ENCODE measurements at regions not wholly inside any gene's neighbourhood (a gene's known extent, or its start where the extent isn't known, plus 50 kb on each side); places are given as distances from the start of the nearest gene placed in this dataset.

DNA sequence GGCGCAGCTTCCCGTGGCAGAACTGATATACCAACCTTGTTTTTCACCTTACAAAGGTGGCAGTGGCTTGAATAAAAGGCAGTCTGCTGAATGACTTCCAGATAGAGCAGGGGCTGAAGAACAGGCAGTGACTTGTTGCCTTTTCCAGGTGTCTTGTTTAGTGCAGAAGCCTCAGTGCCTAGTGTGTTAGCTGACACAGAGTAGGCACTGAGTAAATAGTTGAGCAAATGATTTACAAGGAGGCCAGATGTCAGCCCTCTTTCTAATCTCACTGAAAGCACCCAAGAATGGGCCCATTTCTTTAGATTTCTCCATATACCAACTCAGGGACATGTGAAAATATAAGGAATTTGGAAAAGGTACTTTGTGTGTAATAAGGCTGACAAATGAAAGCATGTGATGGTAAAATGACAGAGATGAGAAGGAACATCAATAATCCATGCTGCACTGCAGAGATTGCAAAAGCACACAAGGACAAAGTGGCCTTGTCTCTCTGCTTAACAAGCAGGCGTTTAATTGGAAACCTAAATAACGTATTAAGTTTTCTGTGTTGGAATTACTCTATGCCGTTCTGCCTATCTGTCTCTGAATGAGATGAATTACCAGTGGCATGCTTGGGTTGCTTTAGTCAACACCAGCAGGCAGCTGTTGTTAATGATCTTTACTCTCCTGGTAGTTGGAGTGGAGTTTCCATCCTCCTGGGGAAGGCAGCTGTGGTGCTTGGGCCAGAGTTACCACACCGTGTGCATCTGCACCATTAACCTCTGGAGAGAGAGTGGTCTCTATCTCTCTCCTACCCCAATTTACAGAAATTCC is 360.1 kb upstream of the C9orf72 start:
- no peak for DNase-seq

DNA sequence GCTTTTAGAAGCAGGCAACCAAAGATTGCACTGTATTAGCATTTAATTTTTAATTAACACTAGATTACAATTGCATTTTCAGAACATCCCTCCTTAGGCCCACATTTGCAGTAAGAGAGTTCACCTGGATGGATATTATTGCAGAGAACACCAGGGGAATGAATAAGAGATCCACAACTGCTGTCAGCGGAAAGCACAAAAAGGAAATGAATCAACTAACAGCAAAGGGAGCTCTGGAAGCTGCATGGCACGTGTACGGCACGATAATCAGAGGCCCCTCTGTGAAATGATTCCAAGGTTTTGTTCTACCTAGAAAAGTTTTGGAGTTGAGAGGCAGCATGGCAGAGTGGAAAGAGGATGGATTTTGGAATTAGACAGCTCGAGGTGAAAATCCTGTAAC is 361.2 kb upstream of the C9orf72 start:
- DNase-seq, result no peak

DNA sequence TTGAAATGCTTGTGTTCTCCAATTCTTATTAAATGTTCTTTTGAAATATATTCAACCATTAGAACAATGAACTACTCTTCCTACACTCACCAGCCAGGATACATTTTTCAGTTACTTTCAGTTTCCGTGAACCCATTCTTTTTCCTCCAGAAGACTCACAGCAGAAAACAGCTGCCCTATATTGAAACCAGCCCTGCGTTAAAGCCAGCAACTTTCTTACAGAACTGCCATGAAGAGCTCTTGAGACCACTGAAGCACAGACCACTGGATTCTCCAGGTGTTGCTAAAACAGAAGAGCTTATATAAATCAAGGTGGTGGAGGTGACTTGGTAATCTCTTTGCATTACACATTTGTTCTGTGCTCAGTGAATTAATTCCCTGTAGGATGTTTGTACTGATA is 365.9 kb upstream of the C9orf72 start:
- DNase-seq, result no peak

DNA sequence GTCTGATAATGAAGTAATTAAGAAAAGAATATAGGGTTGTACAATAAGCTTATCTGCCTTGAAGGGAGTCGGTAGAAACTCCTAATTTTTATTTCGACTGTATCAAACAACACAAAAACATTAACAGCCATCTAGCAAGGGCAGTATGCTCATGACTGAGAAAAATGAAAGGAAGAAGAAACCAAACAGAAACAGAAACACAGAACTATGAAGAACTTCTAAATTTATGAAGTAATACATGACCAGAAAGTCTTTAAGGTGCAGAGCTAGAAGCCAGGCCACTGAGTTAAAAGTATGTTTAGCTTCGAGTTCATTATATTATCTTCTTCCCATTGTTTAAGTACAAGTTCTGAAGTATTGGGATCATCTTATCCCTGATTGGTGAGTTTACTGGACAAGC is 367.3 kb upstream of the C9orf72 start:
- no peak for DNase-seq

DNA sequence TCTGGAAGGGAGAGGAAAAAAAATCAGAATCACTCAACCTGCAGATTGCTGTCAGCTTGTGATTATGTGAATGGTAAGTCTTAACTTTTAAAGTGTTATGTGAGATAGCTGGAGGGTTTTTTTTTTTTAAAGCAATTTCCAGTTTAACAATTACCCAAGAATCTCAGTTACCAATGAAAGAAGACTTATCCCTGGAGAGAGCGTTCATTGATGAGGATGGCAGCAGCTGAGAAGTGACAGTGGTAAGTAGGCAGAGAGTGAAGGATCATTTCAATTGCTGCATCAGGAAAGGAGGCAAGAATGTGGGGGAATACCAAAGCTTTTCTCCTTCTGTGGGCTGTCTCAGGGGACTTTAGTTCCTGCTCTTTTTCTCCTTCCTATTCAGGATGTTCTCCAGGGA is 370.2 kb upstream of the C9orf72 start:
- no peak for DNase-seq

DNA sequence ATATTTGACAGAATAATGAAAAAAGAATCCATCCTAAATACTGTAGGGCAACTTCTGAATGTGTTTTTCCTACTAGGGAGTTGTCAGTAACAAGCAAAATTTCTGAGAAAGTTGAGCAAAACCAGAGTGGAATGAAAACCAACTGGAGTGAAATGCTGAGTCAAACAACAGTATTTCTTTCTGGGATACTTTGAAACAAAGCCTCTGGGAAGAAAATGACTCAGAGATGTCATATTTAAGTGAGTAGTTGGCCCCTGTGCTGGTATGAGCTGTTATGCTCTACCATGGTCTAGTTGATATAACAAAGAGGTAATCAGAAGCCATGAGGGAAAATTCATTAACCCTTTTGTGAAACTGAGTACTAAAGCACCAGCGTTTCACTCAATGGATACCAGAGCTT is 372.1 kb upstream of the C9orf72 start:
- DNase-seq, result no peak

DNA sequence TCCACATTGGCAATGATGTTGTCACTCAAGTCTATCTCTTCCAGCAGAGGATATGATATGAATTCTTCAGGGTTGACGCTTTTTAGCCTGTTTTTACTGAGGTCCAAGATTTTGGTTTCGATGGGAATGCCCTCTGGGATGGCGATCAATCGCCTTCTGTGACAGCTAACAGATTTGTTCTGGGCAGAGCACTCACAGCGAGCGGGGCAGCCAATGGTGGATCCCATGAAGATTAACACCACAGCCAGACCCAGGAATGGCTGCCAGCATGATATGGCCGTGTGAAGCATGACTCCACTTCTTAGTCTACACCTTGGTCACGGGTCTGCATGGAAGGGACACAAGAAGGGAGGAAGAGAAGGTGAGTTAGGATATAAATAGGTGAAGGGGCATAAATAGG is 377.1 kb upstream of the C9orf72 start:
- DNase-seq, result no peak

DNA sequence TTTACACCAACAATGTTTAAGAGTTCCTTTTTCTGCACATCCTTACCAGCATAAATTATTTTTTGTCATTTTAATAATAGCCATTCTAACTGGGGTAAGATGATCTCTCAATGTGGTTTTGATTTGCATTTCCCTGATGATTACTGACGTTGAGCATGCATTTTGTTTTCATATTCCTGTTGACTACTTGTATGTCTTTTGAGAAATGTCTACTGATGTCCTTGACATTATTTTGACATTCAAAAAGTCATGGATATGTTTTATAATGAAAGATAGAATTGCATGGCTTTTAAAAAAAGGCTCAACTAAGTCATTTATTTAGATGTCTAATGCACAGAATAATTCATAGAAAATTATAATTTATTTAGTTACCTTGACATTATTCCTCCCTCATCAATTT is 381.6 kb upstream of the C9orf72 start:
- DNase-seq, result no peak

DNA sequence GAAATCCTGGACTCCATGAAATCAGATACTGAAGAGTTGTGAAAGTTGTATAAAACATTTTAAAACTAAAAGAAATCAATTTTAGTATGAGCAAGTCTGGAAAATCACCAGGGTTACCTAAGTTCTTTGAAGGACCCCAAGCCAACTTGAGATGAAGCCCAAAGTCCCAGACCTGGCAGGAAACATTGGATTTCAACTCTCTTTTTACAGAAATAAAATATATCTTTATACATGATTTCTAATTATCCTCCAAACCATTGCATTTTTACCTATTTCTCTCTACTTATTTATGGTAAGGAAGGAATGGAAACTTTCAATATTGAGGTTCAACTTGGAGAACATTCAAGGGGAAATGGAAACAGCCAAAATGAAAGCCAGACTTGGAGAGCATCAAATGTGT is 390.6 kb upstream of the C9orf72 start:
- DNase-seq, result no peak

DNA sequence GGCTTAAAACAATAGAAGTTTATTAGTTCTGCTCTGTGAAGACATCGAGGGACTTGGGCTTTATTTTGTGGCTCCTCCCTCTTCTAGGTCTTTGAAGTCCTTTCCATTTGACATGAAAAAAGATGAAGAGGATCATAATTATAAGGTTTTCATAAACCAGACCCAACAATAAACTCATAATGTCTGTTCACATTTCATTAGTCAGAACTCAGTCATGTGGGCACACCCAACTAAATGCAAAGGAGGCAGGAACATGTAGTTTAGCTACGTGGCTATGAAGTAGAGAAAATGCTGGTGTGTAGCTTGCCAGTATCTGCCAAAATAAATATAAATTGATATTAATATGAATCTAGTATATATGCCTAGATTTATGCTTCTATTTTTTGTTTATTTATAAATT is 393.9 kb upstream of the C9orf72 start:
- DNase-seq, result no peak

DNA sequence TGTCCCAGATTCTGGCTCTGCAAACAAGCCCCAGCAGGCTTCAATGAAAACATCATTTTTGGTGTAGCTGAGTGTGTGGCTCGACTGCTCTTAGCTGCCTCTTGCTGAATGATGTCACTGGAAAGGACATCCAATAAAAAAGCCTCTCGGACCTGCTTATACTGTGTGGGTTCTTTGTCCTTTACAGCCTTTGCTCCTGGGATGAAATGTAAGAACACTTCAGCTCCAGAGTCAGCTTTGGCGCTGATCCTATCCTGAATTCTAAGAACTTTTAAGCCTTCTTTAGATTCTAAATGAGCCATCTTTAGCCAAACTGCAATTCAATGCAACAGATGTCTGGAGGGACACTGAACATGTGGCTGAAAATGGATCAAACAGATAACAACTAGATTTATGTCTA is 404.6 kb upstream of the C9orf72 start:
- DNase-seq, result no peak

DNA sequence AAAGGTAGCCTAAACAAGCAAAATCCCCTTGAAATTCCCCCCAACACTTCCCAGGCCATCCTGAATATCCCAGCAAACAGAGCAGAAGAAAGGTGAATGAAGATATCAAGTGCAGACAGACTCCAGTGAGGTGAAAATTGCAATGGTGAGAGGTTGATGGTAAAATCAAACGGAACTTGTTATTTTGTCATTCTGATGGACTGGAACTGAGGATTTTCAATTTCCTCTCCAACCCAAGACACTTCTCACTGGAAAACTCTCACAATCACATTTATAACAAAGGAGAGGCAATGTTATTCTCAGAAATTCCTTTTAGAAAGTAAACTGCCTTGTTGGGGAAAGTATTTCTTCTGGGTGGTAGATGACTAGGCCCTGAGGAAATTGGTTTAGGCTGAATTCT is 412.4 kb upstream of the C9orf72 start:
- no peak for DNase-seq

DNA sequence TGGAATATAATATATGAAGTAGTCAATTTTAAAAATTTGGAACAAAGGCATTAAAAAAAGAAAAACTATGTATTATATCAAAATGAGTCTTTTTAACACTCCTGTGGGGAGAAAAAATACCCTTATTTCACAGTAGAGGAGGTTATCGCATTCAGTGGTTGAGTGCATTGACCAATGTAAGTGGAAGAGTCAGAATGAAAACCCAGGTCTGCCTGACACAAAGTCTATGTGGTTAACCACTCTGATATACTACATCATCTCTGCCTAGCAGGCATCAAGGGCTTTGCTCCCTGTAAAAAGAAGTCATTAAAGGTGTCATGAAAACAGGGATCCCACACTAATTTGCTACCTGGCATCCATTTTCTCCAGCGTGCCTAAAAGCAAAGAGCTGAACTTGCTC is 417.2 kb upstream of the C9orf72 start:
- DNase-seq, result no peak

DNA sequence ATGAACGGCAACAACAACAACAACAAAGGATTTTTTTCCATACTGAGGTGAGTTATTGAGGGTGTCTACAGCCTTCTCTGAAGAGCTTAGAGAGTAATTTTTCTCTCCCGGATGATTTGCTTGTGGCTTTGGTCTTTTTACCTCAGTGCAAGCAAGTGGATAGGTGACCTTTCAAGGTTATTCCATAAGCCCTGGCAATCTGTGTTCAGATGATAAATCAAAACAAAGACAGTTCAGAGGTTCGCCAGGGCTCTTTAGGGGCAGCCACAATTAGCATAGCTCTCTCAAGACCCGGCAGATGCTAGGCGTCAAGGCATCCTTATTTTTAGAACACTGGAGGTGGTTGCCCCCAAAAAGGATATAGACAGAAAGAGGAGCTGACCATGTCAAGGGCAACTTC is 417.9 kb upstream of the C9orf72 start:
- no peak for DNase-seq

DNA sequence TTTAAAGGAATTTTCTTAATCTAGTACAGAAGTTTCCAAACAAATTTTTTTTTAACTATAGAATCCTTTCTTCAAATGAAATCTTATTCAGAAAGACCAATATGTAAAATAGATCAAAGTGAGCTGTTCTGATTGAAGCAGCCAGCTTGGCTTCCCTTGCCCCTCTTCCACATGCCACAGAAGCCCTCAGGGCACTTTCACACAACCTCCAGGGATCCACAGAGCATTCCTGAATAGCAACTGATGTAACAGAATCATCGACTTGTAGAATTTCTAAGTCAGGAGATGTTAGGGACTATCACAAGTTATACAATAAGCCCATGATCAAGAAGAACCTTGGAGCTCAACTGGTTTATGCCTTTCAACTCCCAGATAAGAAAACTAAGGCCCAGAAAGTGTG is 427.8 kb upstream of the C9orf72 start:
- no peak for DNase-seq

DNA sequence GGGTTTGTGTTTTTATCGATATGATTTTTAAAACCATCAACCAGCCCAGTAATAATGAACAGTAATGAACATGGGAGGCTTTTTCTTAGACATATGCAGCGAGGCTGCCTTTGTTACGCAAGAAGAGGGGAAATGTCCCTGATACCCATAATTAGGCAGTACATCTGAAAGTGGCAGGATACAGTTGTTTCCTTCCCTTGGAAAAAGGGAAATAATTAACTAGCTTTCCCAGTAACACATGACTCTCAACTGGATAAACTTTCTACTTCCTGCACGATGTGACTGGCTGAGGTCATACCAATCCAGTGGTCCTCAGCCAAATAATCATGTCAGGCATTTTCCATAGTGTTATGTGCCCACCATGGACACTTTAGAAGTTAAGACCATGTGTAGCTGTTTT is 431.6 kb upstream of the C9orf72 start:
- no peak for DNase-seq

DNA sequence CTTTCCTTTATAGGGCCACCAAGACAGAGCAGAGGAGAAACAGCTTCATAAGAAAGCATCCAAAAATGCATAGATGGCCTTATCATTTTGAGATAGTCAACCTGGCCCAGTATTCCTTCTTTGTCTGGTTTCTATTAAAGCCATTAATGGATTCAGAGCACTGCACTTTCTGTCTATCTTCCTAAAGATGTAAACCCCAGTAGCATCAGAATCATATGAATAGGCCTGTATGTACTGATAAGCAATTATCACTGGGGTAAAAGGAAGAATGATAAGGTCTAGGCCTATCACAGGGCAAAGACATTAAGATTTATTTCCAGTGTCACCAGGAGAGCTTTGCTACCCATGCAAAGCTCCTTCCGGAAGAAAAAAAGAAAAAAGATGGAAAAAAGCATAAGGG is 432.5 kb upstream of the C9orf72 start:
- DNase-seq, result no peak

DNA sequence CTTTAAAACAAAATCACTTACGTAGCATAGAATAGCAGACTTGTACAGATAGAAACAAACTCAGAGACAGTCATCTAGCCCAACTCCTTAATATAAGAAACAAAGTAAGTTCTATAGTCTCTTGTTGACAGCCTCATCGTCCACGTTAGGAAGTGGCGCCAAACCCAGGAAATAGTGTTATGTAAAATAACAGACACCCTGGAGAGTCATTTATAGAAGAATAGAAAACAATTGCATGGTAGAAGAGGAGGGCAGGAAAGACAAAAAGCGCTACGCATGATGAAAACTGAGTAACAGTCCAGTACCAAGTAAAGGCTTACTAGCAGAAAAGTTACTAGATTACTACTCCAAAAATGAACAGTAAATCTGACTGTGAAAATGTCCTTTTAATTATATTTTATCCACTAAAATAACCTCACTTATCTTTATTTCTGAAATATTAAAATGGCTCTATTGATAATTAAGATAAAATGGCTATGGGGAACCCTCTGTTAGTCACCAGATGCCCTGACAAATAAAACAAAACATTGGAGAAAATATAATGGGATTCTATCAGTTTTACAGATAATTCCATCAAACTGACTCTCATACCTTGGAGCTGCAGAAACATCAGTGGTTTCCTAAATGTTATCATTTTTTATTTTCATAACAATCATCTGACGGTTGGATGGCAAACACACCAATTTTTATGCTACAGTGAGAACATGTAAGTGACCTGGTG is 434.0 kb upstream of the C9orf72 start:
- no peak for DNase-seq

DNA sequence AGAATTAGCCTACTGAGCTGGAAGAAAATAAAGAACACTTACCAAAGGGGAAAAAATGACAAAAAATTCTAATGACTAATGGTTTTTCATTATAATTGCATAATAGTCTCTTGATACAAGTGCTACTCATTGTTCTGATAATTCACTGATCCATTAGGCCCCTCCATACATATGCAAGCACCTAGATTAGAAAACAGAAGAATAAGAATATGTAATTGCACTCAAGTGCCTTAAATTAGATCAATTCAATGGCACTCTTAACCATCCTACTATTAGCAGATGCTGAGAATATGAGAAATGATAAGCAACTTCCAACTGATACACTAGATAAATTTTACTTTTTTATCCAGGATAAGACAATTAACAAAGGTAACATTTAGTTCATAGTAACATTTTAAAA is 440.9 kb upstream of the C9orf72 start:
- DNase-seq, result no peak

DNA sequence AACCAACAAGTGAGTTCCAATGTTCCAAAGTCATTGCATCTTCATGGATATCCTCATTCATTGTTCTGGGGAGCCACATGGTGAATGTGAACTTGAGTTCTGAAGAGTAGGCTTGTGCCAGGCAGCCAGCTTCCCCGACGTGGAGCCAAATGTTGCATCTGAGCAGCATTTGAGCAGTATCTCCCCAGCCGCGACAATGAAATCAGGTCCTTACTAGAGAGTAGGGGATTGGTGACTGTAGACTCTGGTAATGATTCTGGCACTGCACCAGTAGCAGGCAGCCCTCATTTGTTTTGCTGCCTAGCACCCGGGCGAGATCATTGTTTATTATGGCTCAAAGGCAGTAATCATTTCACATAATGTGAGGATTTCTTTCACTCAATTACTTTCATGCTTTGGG is 451.4 kb upstream of the C9orf72 start:
- DNase-seq, result no peak

DNA sequence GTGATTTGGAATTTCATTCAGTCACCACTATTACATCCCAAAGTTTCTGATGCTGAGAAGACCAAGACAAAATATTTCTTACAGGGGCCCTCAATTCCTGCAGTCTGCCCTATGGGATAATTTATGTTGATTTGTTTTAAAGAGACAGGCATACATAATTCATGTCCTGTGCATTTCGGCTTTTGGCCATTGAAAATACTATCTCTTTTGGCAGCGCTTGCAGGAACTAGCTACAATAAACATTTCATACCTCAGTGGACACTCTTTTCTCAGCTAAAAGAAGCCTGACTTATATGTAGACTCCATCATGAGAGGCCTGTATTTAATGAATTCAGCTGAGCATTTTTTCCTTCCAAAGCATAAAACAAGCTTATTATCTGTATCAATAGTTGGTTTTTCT is 451.9 kb upstream of the C9orf72 start:
- DNase-seq, result no peak

DNA sequence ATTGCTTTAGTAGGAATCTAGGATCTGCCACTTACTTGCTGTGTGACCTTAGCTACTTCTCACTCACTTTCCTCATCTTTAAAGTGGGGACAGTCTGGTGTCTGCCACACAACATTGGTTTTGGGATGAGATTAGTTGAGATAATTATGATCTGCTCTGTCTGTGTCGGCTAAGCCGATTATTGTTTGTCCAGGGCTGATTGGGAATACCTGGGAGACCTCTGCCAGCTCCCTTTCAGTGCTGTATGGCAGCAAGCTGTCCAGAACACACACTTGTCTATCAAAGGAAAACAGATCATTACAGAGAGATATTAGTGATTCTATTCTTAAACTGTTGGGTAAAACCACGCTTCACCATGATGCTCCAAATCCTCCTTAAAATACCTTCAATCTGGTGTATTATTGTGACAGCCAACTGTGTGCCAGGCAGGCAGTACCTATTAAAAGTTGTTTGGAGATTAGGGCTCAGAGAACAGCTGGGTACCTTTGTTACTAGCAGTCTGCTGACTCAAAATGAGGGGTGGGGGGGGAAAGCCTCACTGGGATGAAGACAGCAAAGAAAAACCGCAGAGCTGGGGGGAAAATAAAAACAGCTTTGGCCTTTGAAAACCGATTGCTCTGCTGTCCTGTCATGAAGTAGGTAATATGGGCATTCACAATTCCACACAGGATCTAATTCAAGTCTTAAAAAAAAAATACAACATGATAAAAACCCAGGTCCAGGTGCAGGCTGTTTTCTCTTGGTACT is 458.4 kb upstream of the C9orf72 start:
- no peak for DNase-seq

DNA sequence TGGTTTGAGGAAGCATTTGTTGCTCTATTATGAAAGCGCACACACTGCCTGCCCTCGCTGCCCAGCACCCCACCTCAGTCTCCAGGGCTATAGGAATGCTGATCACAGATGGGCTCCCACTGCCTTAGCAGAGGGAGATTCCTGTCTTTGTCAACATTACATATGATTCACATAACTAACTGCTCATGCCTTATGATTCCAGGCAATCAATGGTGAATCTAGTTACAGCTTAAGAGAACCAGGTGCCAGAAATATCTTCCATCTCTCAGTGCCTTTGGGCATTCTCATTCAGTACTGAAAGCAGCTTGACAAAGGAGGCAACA is 458.9 kb upstream of the C9orf72 start:
- no peak for DNase-seq

DNA sequence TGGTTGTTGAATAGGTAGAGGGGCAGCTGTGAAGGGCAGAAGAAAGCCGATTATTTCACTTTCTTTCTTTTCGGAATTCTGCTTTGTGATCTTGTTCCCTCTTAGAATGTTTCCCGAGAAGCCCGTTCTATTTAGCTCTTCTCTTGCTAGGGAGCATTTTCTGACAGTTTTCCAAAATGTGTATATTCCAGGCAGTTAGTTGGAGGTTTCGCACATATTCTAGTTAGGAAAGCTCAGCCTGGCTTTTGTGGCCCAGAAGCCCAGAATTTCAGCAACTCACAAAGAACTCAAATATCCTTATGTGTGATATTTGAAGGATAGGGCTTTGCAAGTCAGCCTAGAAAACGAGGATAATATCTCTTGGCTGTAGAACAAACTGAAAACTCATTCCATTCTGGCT is 461.0 kb upstream of the C9orf72 start:
- DNase-seq, result no peak
